ENCODE measurements at regions not wholly inside any gene's neighbourhood (a gene's known extent, or its start where the extent isn't known, plus 50 kb on each side); places are given as distances from the start of the nearest gene placed in this dataset.

DNA sequence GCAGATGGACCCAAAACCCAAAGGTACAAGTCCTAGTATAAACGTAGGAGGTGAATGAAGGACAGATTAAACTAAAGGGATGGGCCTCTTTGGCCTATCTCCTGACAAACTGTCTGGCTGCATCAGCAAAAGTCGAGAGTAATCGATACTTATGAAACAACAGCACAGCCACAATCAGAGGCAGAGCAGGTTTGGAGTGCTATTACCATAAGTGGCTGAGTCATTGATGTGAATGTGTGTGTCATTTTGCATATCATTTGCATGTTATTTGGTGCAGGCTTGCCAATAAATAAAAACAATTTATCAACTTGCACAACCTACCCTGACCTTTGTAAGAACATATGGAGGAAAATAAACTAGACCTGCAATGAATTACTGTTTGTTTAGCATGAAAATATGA lies 283.1 kb downstream of the NUF2 start:
- Mint-ChIP-seq H3K4me1 (no peaks in the 10 kb centered on the region), H3K27ac (no peak overlapping the region), H3K4me3 (no peak overlapping the region), H3K9me3 (peaks cover 0 to 9% (median 5%) of the 10 kb centered on the region in 3 donors), H3K36me3 (no peaks in the 10 kb centered on the region), H3K27me3 (no peaks in the 10 kb centered on the region)
- no peak overlapping the region for H3K4me3 ChIP-seq (ENCODE audit: control insufficient read depth in 1 of 2, extremely low read depth in 1 of 2, low read length in 1 of 2)
- no CpG with 5 or more reads among the region's 3 CpGs for WGBS (ENCODE audit: insufficient coverage)
- no peaks in the 10 kb centered on the region for H3K36me3 ChIP-seq (ENCODE audit: control insufficient read depth in 2 of 2, extremely low read depth in 1 of 2, insufficient read depth in 1 of 2, low read length in 1 of 2)
- H3K27me3 ChIP-seq (replicated peaks in 1 of 2; ENCODE audit: control insufficient read depth in 2 of 2, extremely low read depth in 1 of 2, insufficient read depth in 2 of 2, low read length in 1 of 2), result no peaks in the 10 kb centered on the region
- H3K4me1 ChIP-seq (ENCODE audit: control insufficient read depth in 1 of 2, extremely low read depth in 1 of 2, insufficient read depth in 2 of 2, low read length in 2 of 2), result no peaks in the 10 kb centered on the region
- CTCF ChIA-PET, result no interaction called here
- ATAC-seq (replicated peaks in 1 of 4) (no peak), DNase-seq (no peak)
- H3K27ac ChIP-seq (ENCODE audit: low read length), result no peak overlapping the region
- POLR2A ChIA-PET, result no interaction called here
- H3K9me3 ChIP-seq, result no peaks in the 10 kb centered on the region

GRCh38 chr1:163608979-163609378 lies 287.2 kb downstream of the NUF2 start:
- H3K4me3 Mint-ChIP-seq, result no peak overlapping the region
- H3K36me3 Mint-ChIP-seq, result no peaks in the 10 kb centered on the region
- 100% methylated on average over 2 of the region's 2 CpGs for WGBS (ENCODE audit: insufficient coverage)
- DNase-seq (no peak), ATAC-seq (replicated peaks in 1 of 4) (no peak)
- Histone ChIP-seq H3K4me3 (ENCODE audit: control insufficient read depth in 1 of 2, extremely low read depth in 1 of 2, low read length in 1 of 2) (no peak overlapping the region), H3K4me1 (ENCODE audit: control insufficient read depth in 1 of 2, extremely low read depth in 1 of 2, insufficient read depth in 2 of 2, low read length in 2 of 2) (no peaks in the 10 kb centered on the region), H3K27me3 (replicated peaks in 1 of 2; ENCODE audit: control insufficient read depth in 2 of 2, extremely low read depth in 1 of 2, insufficient read depth in 2 of 2, low read length in 1 of 2) (no peaks in the 10 kb centered on the region), H3K9me3 (no peaks in the 10 kb centered on the region), H3K27ac (ENCODE audit: low read length) (no peak overlapping the region), H3K36me3 (ENCODE audit: control insufficient read depth in 2 of 2, extremely low read depth in 1 of 2, insufficient read depth in 1 of 2, low read length in 1 of 2) (no peaks in the 10 kb centered on the region)
- ChIA-PET CTCF (no interaction called here), POLR2A (no interaction called here)
- H3K27ac Mint-ChIP-seq, result no peak overlapping the region
- H3K27me3 Mint-ChIP-seq, result peaks cover 0 to 2% of the 10 kb centered on the region in 2 donors
- no peaks in the 10 kb centered on the region for H3K4me1 Mint-ChIP-seq
- H3K9me3 Mint-ChIP-seq, result peaks cover 0 to 17% (median 2%) of the 10 kb centered on the region in 3 donors

- ChIA-PET POLR2A (no interaction called here), CTCF (no interaction called here)
- Histone ChIP-seq H3K4me3 (ENCODE audit: control insufficient read depth in 1 of 2, extremely low read depth in 1 of 2, low read length in 1 of 2) (no peak overlapping the region), H3K9me3 (no peaks in the 10 kb centered on the region), H3K36me3 (ENCODE audit: control insufficient read depth in 2 of 2, extremely low read depth in 1 of 2, insufficient read depth in 1 of 2, low read length in 1 of 2) (no peaks in the 10 kb centered on the region), H3K27ac (ENCODE audit: low read length) (no peak overlapping the region), H3K27me3 (replicated peaks in 1 of 2; ENCODE audit: control insufficient read depth in 2 of 2, extremely low read depth in 1 of 2, insufficient read depth in 2 of 2, low read length in 1 of 2) (no peaks in the 10 kb centered on the region), H3K4me1 (ENCODE audit: control insufficient read depth in 1 of 2, extremely low read depth in 1 of 2, insufficient read depth in 2 of 2, low read length in 2 of 2) (no peaks in the 10 kb centered on the region)
- Mint-ChIP-seq H3K4me3 (no peak overlapping the region), H3K9me3 (peaks cover 0 to 17% (median 3%) of the 10 kb centered on the region in 3 donors), H3K36me3 (no peaks in the 10 kb centered on the region), H3K4me1 (no peaks in the 10 kb centered on the region), H3K27ac (no peak overlapping the region), H3K27me3 (peaks cover 0 to 2% of the 10 kb centered on the region in 2 donors)
- ATAC-seq (replicated peaks in 1 of 4), result no peak
- WGBS (ENCODE audit: insufficient coverage), result no CpG with 5 or more reads among the region's 4 CpGs
- DNase-seq, result no peak
Observed at GRCh38 chr1:163609858-163610257, 288.1 kb downstream of the NUF2 start.

DNA sequence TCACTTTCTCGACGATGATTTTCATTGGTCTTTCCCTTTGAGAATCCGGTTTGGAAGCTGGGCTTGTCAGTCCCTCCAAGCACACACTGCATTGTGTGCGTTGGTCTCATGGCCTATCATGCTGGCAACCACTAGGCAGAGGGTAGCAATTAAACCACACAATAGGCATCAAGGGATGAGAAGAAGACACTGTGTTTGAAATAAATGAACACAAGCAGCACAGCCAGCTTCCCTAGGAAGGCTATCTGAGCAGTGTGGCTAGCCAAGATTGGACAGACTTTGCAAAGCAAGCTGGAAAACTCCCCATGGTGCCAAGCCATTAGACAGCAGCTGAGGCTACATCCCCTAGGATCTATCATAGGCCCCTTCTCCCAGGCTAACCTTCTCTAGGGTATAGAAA lies 288.7 kb downstream of the NUF2 start:
- Mint-ChIP-seq H3K9me3 (peaks cover 0 to 17% (median 7%) of the 10 kb centered on the region in 3 donors), H3K27ac (no peak overlapping the region), H3K27me3 (peaks cover 0 to 2% of the 10 kb centered on the region in 2 donors), H3K36me3 (no peaks in the 10 kb centered on the region), H3K4me1 (no peaks in the 10 kb centered on the region), H3K4me3 (no peak overlapping the region)
- no peak overlapping the region for H3K27ac ChIP-seq (ENCODE audit: low read length)
- no peaks in the 10 kb centered on the region for H3K9me3 ChIP-seq
- H3K36me3 ChIP-seq (ENCODE audit: control insufficient read depth in 2 of 2, extremely low read depth in 1 of 2, insufficient read depth in 1 of 2, low read length in 1 of 2), result no peaks in the 10 kb centered on the region
- no peak for ATAC-seq (replicated peaks in 1 of 4)
- ChIA-PET CTCF (no interaction called here), POLR2A (no interaction called here)
- H3K4me1 ChIP-seq (ENCODE audit: control insufficient read depth in 1 of 2, extremely low read depth in 1 of 2, insufficient read depth in 2 of 2, low read length in 2 of 2), result no peaks in the 10 kb centered on the region
- H3K27me3 ChIP-seq (replicated peaks in 1 of 2; ENCODE audit: control insufficient read depth in 2 of 2, extremely low read depth in 1 of 2, insufficient read depth in 2 of 2, low read length in 1 of 2), result no peaks in the 10 kb centered on the region
- WGBS (ENCODE audit: insufficient coverage), result 91% methylated on average over 4 of the region's 4 CpGs
- DNase-seq, result no peak
- no peak overlapping the region for H3K4me3 ChIP-seq (ENCODE audit: control insufficient read depth in 1 of 2, extremely low read depth in 1 of 2, low read length in 1 of 2)

DNA sequence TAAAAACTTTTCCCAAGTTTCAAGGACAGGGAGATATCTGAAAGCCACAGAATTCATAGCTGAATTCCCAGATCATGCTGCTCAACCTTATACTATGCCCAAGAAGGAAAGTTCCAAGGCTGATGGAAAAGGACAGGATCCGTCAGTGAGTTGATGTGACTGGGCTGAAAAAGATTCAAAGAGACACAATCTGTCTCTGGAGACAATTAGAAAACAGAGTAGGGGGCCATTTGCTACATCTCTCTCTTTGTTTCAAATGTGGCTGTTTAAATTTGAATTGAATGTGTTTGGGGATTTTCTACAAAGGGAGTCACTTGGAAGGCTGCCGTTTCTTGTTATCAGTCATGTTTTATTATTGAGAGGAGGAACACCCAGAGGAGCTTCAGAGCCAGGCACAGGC lies 292.6 kb downstream of the NUF2 start:
- no peaks in the 10 kb centered on the region for H3K36me3 Mint-ChIP-seq
- H3K4me1 Mint-ChIP-seq, result no peaks in the 10 kb centered on the region
- H3K4me3 ChIP-seq (ENCODE audit: control insufficient read depth in 1 of 2, extremely low read depth in 1 of 2, low read length in 1 of 2), result no peak overlapping the region
- H3K27me3 ChIP-seq (replicated peaks in 1 of 2; ENCODE audit: control insufficient read depth in 2 of 2, extremely low read depth in 1 of 2, insufficient read depth in 2 of 2, low read length in 1 of 2), result no peaks in the 10 kb centered on the region
- no peaks in the 10 kb centered on the region for H3K36me3 ChIP-seq (ENCODE audit: control insufficient read depth in 2 of 2, extremely low read depth in 1 of 2, insufficient read depth in 1 of 2, low read length in 1 of 2)
- H3K9me3 ChIP-seq, result no peaks in the 10 kb centered on the region
- no peaks in the 10 kb centered on the region for H3K4me1 ChIP-seq (ENCODE audit: control insufficient read depth in 1 of 2, extremely low read depth in 1 of 2, insufficient read depth in 2 of 2, low read length in 2 of 2)
- CTCF ChIA-PET, result no interaction called here
- POLR2A ChIA-PET, result no interaction called here
- H3K27ac Mint-ChIP-seq, result no peak overlapping the region
- H3K4me3 Mint-ChIP-seq, result no peak overlapping the region
- no CpG with 5 or more reads among the region's 2 CpGs for WGBS (ENCODE audit: insufficient coverage)
- ATAC-seq (replicated peaks in 1 of 4), result no peak
- H3K27me3 Mint-ChIP-seq, result peaks cover 0 to 2% of the 10 kb centered on the region in 2 donors
- H3K27ac ChIP-seq (ENCODE audit: low read length), result no peak overlapping the region
- peaks cover 0 to 26% (median 18%) of the 10 kb centered on the region in 3 donors for H3K9me3 Mint-ChIP-seq
- no peak for DNase-seq

DNA sequence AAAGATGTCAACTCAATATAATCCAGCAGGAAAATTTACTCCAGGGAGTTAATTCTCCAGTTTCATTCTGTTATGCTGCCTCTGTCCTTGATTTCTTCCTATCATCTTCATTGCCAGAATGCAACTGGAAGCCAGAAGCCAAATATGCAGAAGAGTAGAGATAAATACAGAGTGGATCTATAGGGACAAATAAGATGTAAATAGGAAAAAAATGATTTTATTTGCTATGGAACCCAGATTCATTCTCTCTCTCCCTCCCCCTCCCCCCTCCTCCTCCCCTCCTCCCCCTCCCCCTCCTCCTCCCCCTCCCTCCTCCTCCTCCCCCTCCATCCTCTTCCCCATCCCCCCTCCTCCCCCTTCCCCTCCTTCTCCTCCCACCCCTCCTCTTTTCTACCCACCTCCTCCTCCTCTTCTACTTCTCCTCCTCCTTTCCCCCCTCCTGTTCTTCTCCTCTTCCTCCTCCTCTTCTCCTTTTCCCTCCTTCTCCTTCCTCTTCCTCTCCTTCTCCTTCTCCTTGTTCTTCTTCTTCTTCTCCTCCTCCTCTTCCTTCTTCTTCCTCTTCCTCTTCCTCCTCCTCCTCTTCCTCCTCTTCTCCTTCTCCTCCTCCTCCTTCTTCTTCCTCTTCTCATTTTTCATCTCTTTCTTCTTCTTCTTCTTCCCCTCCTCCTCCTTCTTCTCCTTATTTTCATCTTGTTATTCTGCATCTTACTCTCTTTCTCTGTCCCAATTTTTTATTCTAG lies 306.4 kb downstream of the NUF2 start:
- no peak overlapping the region for H3K4me3 Mint-ChIP-seq
- DNase-seq (no peak), ATAC-seq (replicated peaks in 1 of 4) (no peak)
- no peak overlapping the region for H3K27ac ChIP-seq (ENCODE audit: low read length)
- no peaks in the 10 kb centered on the region for H3K4me1 ChIP-seq (ENCODE audit: control insufficient read depth in 1 of 2, extremely low read depth in 1 of 2, insufficient read depth in 2 of 2, low read length in 2 of 2)
- CTCF ChIA-PET, result no interaction called here
- H3K27me3 Mint-ChIP-seq, result no peaks in the 10 kb centered on the region
- POLR2A ChIA-PET, result no interaction called here
- H3K9me3 ChIP-seq, result peaks cover 3% of the 10 kb centered on the region
- H3K27me3 ChIP-seq (replicated peaks in 1 of 2; ENCODE audit: control insufficient read depth in 2 of 2, extremely low read depth in 1 of 2, insufficient read depth in 2 of 2, low read length in 1 of 2), result no peaks in the 10 kb centered on the region
- H3K36me3 ChIP-seq (ENCODE audit: control insufficient read depth in 2 of 2, extremely low read depth in 1 of 2, insufficient read depth in 1 of 2, low read length in 1 of 2), result no peaks in the 10 kb centered on the region
- peaks cover 19 to 43% (median 24%) of the 10 kb centered on the region in 3 donors for H3K9me3 Mint-ChIP-seq
- H3K27ac Mint-ChIP-seq, result no peak overlapping the region
- H3K4me1 Mint-ChIP-seq, result no peaks in the 10 kb centered on the region
- no peak overlapping the region for H3K4me3 ChIP-seq (ENCODE audit: control insufficient read depth in 1 of 2, extremely low read depth in 1 of 2, low read length in 1 of 2)
- no peaks in the 10 kb centered on the region for H3K36me3 Mint-ChIP-seq

- CTCF ChIA-PET, result no interaction called here
- ATAC-seq (replicated peaks in 1 of 4), result no peak
- Mint-ChIP-seq H3K36me3 (no peaks in the 10 kb centered on the region), H3K27me3 (no peaks in the 10 kb centered on the region), H3K4me1 (no peaks in the 10 kb centered on the region), H3K9me3 (peaks cover 12 to 47% (median 23%) of the 10 kb centered on the region in 3 donors), H3K4me3 (no peak overlapping the region), H3K27ac (no peak overlapping the region)
- POLR2A ChIA-PET, result no interaction called here
- WGBS (ENCODE audit: insufficient coverage), result no CpG with 5 or more reads among the region's 3 CpGs
- no peaks in the 10 kb centered on the region for H3K36me3 ChIP-seq (ENCODE audit: control insufficient read depth in 2 of 2, extremely low read depth in 1 of 2, insufficient read depth in 1 of 2, low read length in 1 of 2)
- peaks cover 3% of the 10 kb centered on the region for H3K9me3 ChIP-seq
- no peak overlapping the region for H3K4me3 ChIP-seq (ENCODE audit: control insufficient read depth in 1 of 2, extremely low read depth in 1 of 2, low read length in 1 of 2)
- DNase-seq, result no peak
- no peaks in the 10 kb centered on the region for H3K27me3 ChIP-seq (replicated peaks in 1 of 2; ENCODE audit: control insufficient read depth in 2 of 2, extremely low read depth in 1 of 2, insufficient read depth in 2 of 2, low read length in 1 of 2)
- no peaks in the 10 kb centered on the region for H3K4me1 ChIP-seq (ENCODE audit: control insufficient read depth in 1 of 2, extremely low read depth in 1 of 2, insufficient read depth in 2 of 2, low read length in 2 of 2)
- no peak overlapping the region for H3K27ac ChIP-seq (ENCODE audit: low read length)
Observed at GRCh38 chr1:163632269-163632668, 310.5 kb downstream of the NUF2 start.
